Psoas muscle (tissue), 7 donors: ENCODE measurements at regions not wholly inside any gene's neighbourhood (a gene's known extent, or its start where the extent isn't known, plus 50 kb on each side); places are given as distances from the start of the nearest gene placed in this dataset.

Experiments used
- ATAC-seq, 4 donors: fragments of 200-7000 bp; cut with Tn5 transposase; one replicate each; pipeline ENCODE4 v1.9.1; 2020; ENCODE audit warnings: moderate library complexity in 3 of 4, mild to moderate bottlenecking in 2 of 4
- DNase-seq, 2 donors: peaks; one replicate each; pipeline ENCODE4 v3.0.0-alpha.2; 2020
- H3K27ac ChIP-seq: fragments of 200-600 bp; one replicate; pipeline ENCODE4 v1.8.0; 2022
- H3K27me3 ChIP-seq, 3 donors: fragments of 200-600 bp in 1 of 3; one replicate each; pipeline versions ENCODE4 v1.6.1 to v1.8.0; 2013 to 2022; ENCODE audit warnings: low read length in 2 of 3, mild to moderate bottlenecking in 2 of 3, moderate library complexity in 1 of 3; ENCODE audit not compliant: insufficient read depth in 3 of 3
- H3K36me3 ChIP-seq, 2 donors: fragments of 200-600 bp in 1 of 2; one replicate each; pipeline versions ENCODE4 v1.6.1 to v1.8.0; 2013 to 2022; ENCODE audit warnings: low read depth in 1 of 2, mild to moderate bottlenecking in 1 of 2, moderate library complexity in 1 of 2; ENCODE audit not compliant: insufficient read depth in 1 of 2
- H3K4me1 ChIP-seq: fragments of 200-600 bp; one replicate; pipeline ENCODE4 v1.8.0; 2022
- H3K4me3 ChIP-seq: fragments of 200-600 bp; one replicate; pipeline ENCODE4 v1.8.0; 2022; ENCODE audit warnings: mild to moderate bottlenecking
- H3K9me3 ChIP-seq: fragments of 200-600 bp; one replicate; pipeline ENCODE4 v1.8.0; 2022
- CTCF ChIP-seq: fragments of 200-600 bp; IDR thresholded peaks from one replicate; pipeline ENCODE4 v1.8.0; 2022; ENCODE audit warnings: antibody characterized with exemption
- WGBS, 3 donors: extraction: QIAGEN DNeasy Blood & Tissue Kit; methylation state at CpG; one replicate each; pipeline versions ENCODE4 v1.1.6 to v1.1.7; 2013; 5-methylcytosine and 5-hydroxymethylcytosine counted together
- intact Hi-C, 2 donors: fragments of 100-400 bp; cut with DNase I; formaldehyde crosslinking; loops; one replicate each; pipeline versions ENCODE4 v1.11.0 to v1.14.2; 2022
- donor health status: healthy with polysubstance abuse.
- donor health status: DM: no; HTN: no; CAD: no; lungs with moderate emphysema.
- donor health status: Bipolar disorder and iron deficiency.
- donor health status: healthy.
- donor health status: DM: yes; HTN: yes; CAD: no.
- donor health status: DM: no; HTN: no; CAD: no.
- donor health status: DM: yes; HTN: yes; CAD: no.

GRCh38 chr13:33526718-33527117 lies 241.2 kb upstream of the STARD13 start:
- no peak for DNase-seq
- Histone ChIP-seq H3K36me3 (no peaks in the 10 kb centered on the region), H3K4me3 (no peak overlapping the region), H3K27ac (no peak overlapping the region), H3K9me3 (no peaks in the 10 kb centered on the region), H3K27me3 (no peaks in the 10 kb centered on the region), H3K4me1 (no peaks in the 10 kb centered on the region)
- intact Hi-C loops = no loop called here
- TF ChIP-seq CTCF = no peak
- ATAC-seq = no peak
- 91 to 96% (median 95%) methylated on average over 3 of the region's 3 CpGs for WGBS, 3 donors

GRCh38 chr13:33528896-33529295 lies 243.3 kb upstream of the STARD13 start:
- no peak for TF ChIP-seq CTCF
- H3K36me3 ChIP-seq = no peaks in the 10 kb centered on the region
- no peak overlapping the region for H3K4me3 ChIP-seq
- peaks cover 5% of the 10 kb centered on the region for H3K4me1 ChIP-seq
- ATAC-seq (no peak), DNase-seq (no peak)
- H3K27ac ChIP-seq = no peak overlapping the region
- intact Hi-C loops = no loop called here
- no peaks in the 10 kb centered on the region for H3K27me3 ChIP-seq
- no peaks in the 10 kb centered on the region for H3K9me3 ChIP-seq
- WGBS, 3 donors = 88 to 93% (median 93%) methylated on average over 2 of the region's 2 CpGs

- TF ChIP-seq CTCF = no peak
- intact Hi-C loops = no loop called here
- Histone ChIP-seq H3K4me1 (peaks cover 5% of the 10 kb centered on the region), H3K4me3 (no peak overlapping the region), H3K9me3 (no peaks in the 10 kb centered on the region), H3K36me3 (no peaks in the 10 kb centered on the region), H3K27ac (no peak overlapping the region), H3K27me3 (no peaks in the 10 kb centered on the region)
- DNase-seq (no peak), ATAC-seq (no peak)
These were observed 245.9 kb upstream of the STARD13 start for GRCh38 chr13:33531484-33531883.

- 89 to 94% (median 91%) methylated on average over 4 of the region's 4 CpGs for WGBS, 3 donors
- DNase-seq (no peak), ATAC-seq (no peak)
- no peak overlapping the region for H3K4me3 ChIP-seq
- no peak overlapping the region for H3K27ac ChIP-seq
- H3K4me1 ChIP-seq = peaks cover 5% of the 10 kb centered on the region
- no peaks in the 10 kb centered on the region for H3K9me3 ChIP-seq
- H3K36me3 ChIP-seq = no peaks in the 10 kb centered on the region
- intact Hi-C loops = no loop called here
- no peak for TF ChIP-seq CTCF
- no peaks in the 10 kb centered on the region for H3K27me3 ChIP-seq
These were observed 249.5 kb upstream of the STARD13 start for GRCh38 chr13:33535061-33535460.

- no peak overlapping the region for H3K27ac ChIP-seq
- H3K4me1 ChIP-seq = peaks cover 12% of the 10 kb centered on the region
- no peak for TF ChIP-seq CTCF
- no peak for ATAC-seq
- no peak overlapping the region for H3K4me3 ChIP-seq
- H3K27me3 ChIP-seq = no peaks in the 10 kb centered on the region
- no peak for DNase-seq
- intact Hi-C loops = no loop called here
- no peaks in the 10 kb centered on the region for H3K9me3 ChIP-seq
- 63 to 90% (median 69%) methylated on average over 2 of the region's 2 CpGs for WGBS, 3 donors
- H3K36me3 ChIP-seq = no peaks in the 10 kb centered on the region
These were observed 251.0 kb upstream of the STARD13 start for GRCh38 chr13:33536601-33537000.
